ENCODE measurements at regions not wholly inside any gene's neighbourhood (a gene's known extent, or its start where the extent isn't known, plus 50 kb on each side); places are given as distances from the start of the nearest gene placed in this dataset.

DNA sequence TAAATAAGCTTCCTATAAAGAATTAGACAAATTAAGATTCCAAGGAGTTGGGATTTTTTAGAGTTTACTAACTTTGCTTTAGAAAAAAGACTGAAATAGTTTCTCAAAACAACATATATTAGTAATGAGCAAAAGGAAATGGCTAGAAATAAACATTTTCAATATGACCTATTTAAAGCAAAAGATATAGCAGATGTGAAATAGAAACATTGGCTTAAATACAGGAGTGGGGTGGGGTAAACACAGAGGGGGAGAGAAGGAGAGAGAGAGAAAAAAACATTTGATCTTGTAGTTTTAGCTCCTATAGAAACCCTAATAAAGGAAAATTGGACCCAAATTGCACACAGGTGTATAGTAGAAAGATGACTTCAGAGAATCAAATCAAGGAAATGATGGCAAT, 794.5 kb downstream of the MED13L start:
- no peak for TF ChIP-seq Cebpa-rat (IDR thresholded peaks at IDR 0.05)
- H3K4me1 ChIP-seq, result peaks cover 0 to 11% (median 0%) of the 10 kb centered on the region in 10 experiments; a peak in 3 of 20 replicates
- H3K4me3 ChIP-seq, result no peak overlapping the region
- H4K20me1 ChIP-seq, result no peaks in the 10 kb centered on the region
- no peak overlapping the region for H3K27ac ChIP-seq
- H3K9me3 ChIP-seq (replicated peaks in 1 of 11), result peaks cover 9 to 19% (median 12%) of the 10 kb centered on the region in 11 experiments; a peak in 20 of 22 replicates
- no peaks in the 10 kb centered on the region for H3K36me3 ChIP-seq
- no peak overlapping the region for H3K9ac ChIP-seq
- H3K4me2 ChIP-seq, result no peak overlapping the region
- no peaks in the 10 kb centered on the region for H3K27me3 ChIP-seq

DNA sequence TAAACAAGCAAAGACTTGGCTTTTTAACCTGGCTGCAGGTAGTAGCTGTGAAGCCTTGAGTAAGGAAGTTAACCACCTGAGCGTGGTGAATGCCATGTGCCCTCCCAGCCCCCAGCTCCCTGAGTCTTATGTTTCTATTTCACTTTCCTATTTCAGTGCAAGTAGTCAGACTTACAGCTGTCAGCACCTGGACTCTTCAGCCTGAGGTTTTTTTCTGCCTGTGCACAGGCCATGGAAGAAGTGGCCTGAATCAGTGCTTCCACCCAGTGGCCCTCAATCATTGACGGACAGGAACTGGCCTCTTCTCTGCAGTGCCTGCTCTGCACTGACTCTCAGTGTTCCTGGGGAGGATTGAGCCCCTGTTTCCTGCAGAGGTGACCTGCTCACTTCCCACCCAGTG, 796.4 kb downstream of the MED13L start:
- TF ChIP-seq Cebpa-rat (IDR thresholded peaks at IDR 0.05), result no peak
- H3K4me2 ChIP-seq, result no peak overlapping the region
- H3K4me3 ChIP-seq, result no peak overlapping the region
- peaks cover 9 to 19% (median 12%) of the 10 kb centered on the region in 11 experiments; a peak in 20 of 22 replicates for H3K9me3 ChIP-seq (replicated peaks in 1 of 11)
- no peak overlapping the region for H3K9ac ChIP-seq
- no peaks in the 10 kb centered on the region for H3K36me3 ChIP-seq
- H3K4me1 ChIP-seq, result peaks cover 0 to 8% (median 0%) of the 10 kb centered on the region in 10 experiments; a peak in 3 of 20 replicates
- H4K20me1 ChIP-seq, result no peaks in the 10 kb centered on the region
- H3K27ac ChIP-seq, result no peak overlapping the region
- H3K27me3 ChIP-seq, result no peaks in the 10 kb centered on the region

DNA sequence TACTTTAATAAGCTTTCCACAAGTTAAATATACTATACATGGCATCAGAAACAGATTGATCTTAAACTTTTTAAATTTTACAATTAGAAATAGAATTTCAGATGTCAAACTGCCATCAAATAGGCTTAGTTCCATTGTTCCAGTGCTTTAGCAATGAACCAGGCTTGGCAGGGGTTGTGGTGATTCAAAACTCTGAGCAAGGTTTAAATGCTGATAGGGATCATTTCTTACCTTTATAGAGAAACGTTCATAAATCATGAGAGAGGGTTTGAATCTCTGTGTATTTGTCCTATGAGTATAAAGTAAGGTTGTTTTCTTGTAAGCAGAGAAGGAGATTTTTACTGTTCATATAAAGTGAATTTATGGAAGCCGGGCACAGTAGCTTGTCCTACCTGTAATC, 794.5 kb upstream of the TBX3 start:
- H3K9ac ChIP-seq, result no peak overlapping the region
- no peak overlapping the region for H3K27ac ChIP-seq
- H3K4me2 ChIP-seq, result no peak overlapping the region
- H4K20me1 ChIP-seq, result no peaks in the 10 kb centered on the region
- no peaks in the 10 kb centered on the region for H3K36me3 ChIP-seq
- H3K4me3 ChIP-seq, result no peak overlapping the region
- H3K27me3 ChIP-seq, result no peaks in the 10 kb centered on the region
- 0 out of 22 replicates have a peak, but pooled peaks cover 0 to 2% (median 0%) of the 10 kb centered on the region in 11 experiments for H3K9me3 ChIP-seq (replicated peaks in 1 of 11)
- TF ChIP-seq Cebpa-rat (IDR thresholded peaks at IDR 0.05), result no peak
- no peaks in the 10 kb centered on the region for H3K4me1 ChIP-seq

DNA sequence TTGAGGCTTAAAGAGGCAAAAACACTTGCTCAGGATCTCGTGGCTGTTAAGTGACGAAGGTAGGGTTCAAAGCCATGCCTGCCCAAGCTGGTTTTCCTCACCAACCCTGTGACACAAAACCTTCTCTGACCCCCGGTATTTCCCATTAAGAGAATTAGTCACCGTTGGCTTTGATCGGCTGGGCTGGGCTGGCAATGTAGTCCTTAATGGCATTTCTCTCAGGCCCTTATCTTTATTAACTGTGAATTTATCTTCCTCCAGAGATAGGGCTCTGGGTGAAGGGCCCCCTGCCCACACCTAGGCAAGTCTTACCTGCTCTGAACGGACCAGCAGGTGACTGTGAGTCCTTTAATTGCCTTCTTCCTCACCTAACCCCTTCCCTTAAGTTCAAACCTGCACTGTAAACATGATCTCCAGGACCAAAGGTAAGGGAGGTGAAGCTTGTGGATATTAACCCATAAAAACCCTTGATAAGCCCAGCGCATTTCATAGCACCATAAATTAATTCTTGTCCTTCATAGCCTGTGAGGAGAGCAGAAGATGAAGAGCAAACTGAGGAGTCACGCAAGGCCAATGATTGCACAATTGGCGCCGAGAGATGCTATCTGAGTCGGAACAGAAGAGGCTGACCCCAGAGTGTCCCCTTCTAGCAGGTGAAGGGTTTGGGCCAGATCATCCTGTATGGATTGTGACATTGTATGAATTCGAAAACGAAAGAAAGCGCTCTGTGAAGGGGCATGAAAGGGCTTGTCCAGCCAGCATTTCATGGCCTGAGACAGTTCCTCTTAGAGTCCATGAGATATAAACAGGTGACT, 790.8 kb upstream of the TBX3 start:
- H4K20me1 ChIP-seq, result no peaks in the 10 kb centered on the region
- no peak overlapping the region for H3K27ac ChIP-seq
- H3K36me3 ChIP-seq, result no peaks in the 10 kb centered on the region
- no peak overlapping the region for H3K4me2 ChIP-seq
- H3K4me3 ChIP-seq, result no peak overlapping the region
- no peaks in the 10 kb centered on the region for H3K4me1 ChIP-seq
- no peaks in the 10 kb centered on the region for H3K9me3 ChIP-seq (replicated peaks in 1 of 11)
- TF ChIP-seq Cebpa-rat (IDR thresholded peaks at IDR 0.05), result no peak
- H3K9ac ChIP-seq, result no peak overlapping the region
- H3K27me3 ChIP-seq, result no peaks in the 10 kb centered on the region

- no peak for TF ChIP-seq Cebpa-rat (IDR thresholded peaks at IDR 0.05)
- Histone ChIP-seq H3K4me3 (no peak overlapping the region), H3K4me1 (no peaks in the 10 kb centered on the region), H3K9ac (no peak overlapping the region), H3K36me3 (no peaks in the 10 kb centered on the region), H3K27ac (no peak overlapping the region), H3K27me3 (no peaks in the 10 kb centered on the region), H4K20me1 (no peaks in the 10 kb centered on the region), H3K4me2 (no peak overlapping the region), H3K9me3 (replicated peaks in 1 of 11) (no peaks in the 10 kb centered on the region)
Observed at GRCh38 chr12:115473257-115473956, 789.4 kb upstream of the TBX3 start.

GRCh38 chr12:115472852-115473251, 788.9 kb upstream of the TBX3 start:
- H3K4me3 ChIP-seq, result no peak overlapping the region
- no peaks in the 10 kb centered on the region for H4K20me1 ChIP-seq
- no peaks in the 10 kb centered on the region for H3K27me3 ChIP-seq
- H3K9me3 ChIP-seq (replicated peaks in 1 of 11), result no peaks in the 10 kb centered on the region
- H3K4me2 ChIP-seq, result no peak overlapping the region
- no peak overlapping the region for H3K27ac ChIP-seq
- TF ChIP-seq Cebpa-rat (IDR thresholded peaks at IDR 0.05), result no peak
- no peaks in the 10 kb centered on the region for H3K4me1 ChIP-seq
- H3K9ac ChIP-seq, result no peak overlapping the region
- no peaks in the 10 kb centered on the region for H3K36me3 ChIP-seq

DNA sequence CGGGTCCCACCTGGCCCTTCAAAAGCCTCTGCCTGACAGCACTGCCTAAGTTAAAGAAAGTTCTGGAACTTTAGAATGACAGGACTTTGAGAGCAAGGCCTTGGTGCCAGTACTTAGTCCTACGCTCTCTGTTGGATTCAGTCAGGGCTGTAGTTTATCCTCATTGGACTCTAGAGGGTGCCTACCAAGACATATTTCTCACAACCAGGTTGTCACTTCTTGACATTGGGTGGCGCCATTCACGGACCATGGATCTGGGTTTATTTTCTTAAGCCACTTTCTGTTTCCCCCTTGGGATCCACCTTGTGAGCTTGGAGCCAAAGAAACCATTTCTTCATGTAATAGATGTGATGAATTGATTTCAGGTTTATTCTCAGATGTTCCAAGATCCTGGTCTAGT, 787.0 kb upstream of the TBX3 start:
- H4K20me1 ChIP-seq, result no peaks in the 10 kb centered on the region
- no peaks in the 10 kb centered on the region for H3K27me3 ChIP-seq
- no peak overlapping the region for H3K4me3 ChIP-seq
- H3K4me2 ChIP-seq, result no peak overlapping the region
- no peaks in the 10 kb centered on the region for H3K36me3 ChIP-seq
- no peak overlapping the region for H3K27ac ChIP-seq
- no peak for TF ChIP-seq Cebpa-rat (IDR thresholded peaks at IDR 0.05)
- H3K9me3 ChIP-seq (replicated peaks in 1 of 11), result no peaks in the 10 kb centered on the region
- H3K9ac ChIP-seq, result no peak overlapping the region
- no peaks in the 10 kb centered on the region for H3K4me1 ChIP-seq

- no peaks in the 10 kb centered on the region for H3K4me1 ChIP-seq
- H3K9ac ChIP-seq, result no peak overlapping the region
- no peak for TF ChIP-seq Cebpa-rat (IDR thresholded peaks at IDR 0.05)
- H3K36me3 ChIP-seq, result no peaks in the 10 kb centered on the region
- no peak overlapping the region for H3K4me3 ChIP-seq
- no peak overlapping the region for H3K4me2 ChIP-seq
- no peaks in the 10 kb centered on the region for H4K20me1 ChIP-seq
- no peak overlapping the region for H3K27ac ChIP-seq
- no peaks in the 10 kb centered on the region for H3K9me3 ChIP-seq (replicated peaks in 1 of 11)
- H3K27me3 ChIP-seq, result no peaks in the 10 kb centered on the region
Observed at GRCh38 chr12:115470526-115470925, 786.6 kb upstream of the TBX3 start.

- no peak overlapping the region for H3K27ac ChIP-seq
- H3K4me2 ChIP-seq, result no peak overlapping the region
- no peak overlapping the region for H3K4me3 ChIP-seq
- no peak overlapping the region for H3K9ac ChIP-seq
- peaks cover 3 to 7% (median 4%) of the 10 kb centered on the region in 10 experiments; a peak in 16 of 20 replicates for H3K4me1 ChIP-seq
- H3K36me3 ChIP-seq, result no peaks in the 10 kb centered on the region
- H4K20me1 ChIP-seq, result no peaks in the 10 kb centered on the region
- no peaks in the 10 kb centered on the region for H3K27me3 ChIP-seq
- H3K9me3 ChIP-seq (replicated peaks in 1 of 11), result no peaks in the 10 kb centered on the region
- no peak for TF ChIP-seq Cebpa-rat (IDR thresholded peaks at IDR 0.05)
Observed at GRCh38 chr12:115468087-115468510, 784.1 kb upstream of the TBX3 start.

Data from BLaER1 treated with 17β-estradiol and CSF1 and Interleukin-3, amounts not matched to agents 10 nM and 100 nM (cell line).